ENCODE measurements at regions not wholly inside any gene's neighbourhood (a gene's known extent, or its start where the extent isn't known, plus 50 kb on each side); places are given as distances from the start of the nearest gene placed in this dataset.

- TF ChIP-seq STAT1 (conservative IDR thresholded peaks at IDR 0.05): no peak
- no peak for TF ChIP-seq REST (IDR thresholded peaks at IDR 0.05; ENCODE audit: low read depth, low read length)
- TF ChIP-seq ZSCAN29 (IDR thresholded peaks at IDR 0.05): no peak
- no peak for TF ChIP-seq NR2F1 (conservative IDR thresholded peaks at IDR 0.05)
- no peak for TF ChIP-seq DPF2 (IDR thresholded peaks at IDR 0.05)
- TF ChIP-seq BMI1 (IDR thresholded peaks at IDR 0.05; ENCODE audit: borderline replicate concordance): no peak
- no peak for TF ChIP-seq CEBPZ (IDR thresholded peaks at IDR 0.05; ENCODE audit: low read depth, low read length)
Observed at GRCh38 chr1:93771843-93772242, 90.2 kb upstream of the BCAR3 start (continued).

- Histone ChIP-seq H3K4me3 (no peak overlapping the region), H4K20me1 (ENCODE audit: control insufficient read depth, insufficient read depth) (no peaks in the 10 kb centered on the region), H3K36me3 (ENCODE audit: control insufficient read depth in 2 of 2, insufficient read depth in 2 of 2, low read length in 1 of 2) (no peaks in the 10 kb centered on the region), H2AFZ (ENCODE audit: control insufficient read depth, low read depth, low read length) (no peak overlapping the region), H3K4me2 (ENCODE audit: control insufficient read depth, insufficient read depth) (no peak overlapping the region), H3K27me3 (replicated peaks in 1 of 2; ENCODE audit: control insufficient read depth in 2 of 2, insufficient read depth in 2 of 2, low read length in 1 of 2) (no peaks in the 10 kb centered on the region), H3K79me2 (ENCODE audit: control insufficient read depth, insufficient read depth, low read length) (no peaks in the 10 kb centered on the region), H3K9ac (ENCODE audit: control insufficient read depth, insufficient read depth, low read length) (no peak overlapping the region), H3K27ac (ENCODE audit: control insufficient read depth, insufficient read depth) (no peak overlapping the region), H3K9me3 (replicated peaks; ENCODE audit: control insufficient read depth, insufficient read depth, low read length) (no peaks in the 10 kb centered on the region), H3K4me1 (ENCODE audit: control insufficient read depth, insufficient read depth, low read length) (no peaks in the 10 kb centered on the region)
- in situ Hi-C loops (cut with MboI) (no loop called here), intact Hi-C loops (cut with micrococcal nuclease; ENCODE audit: unreplicated experiment) (no loop called here)
- no TSS peak for BruUV-seq (replicated peaks)
- 17% methylated on average over 2 of the region's 2 CpGs for WGBS (ENCODE audit: insufficient coverage, insufficient replicate concordance, low lambda C conversion rate, missing lambda C conversion rate)
- ChIA-PET RAD21 (ENCODE audit: unreplicated experiment) (no interaction called here), POLR2A (no interaction called here), SMC1A (ENCODE audit: uncharacterized antibody, unreplicated experiment) (interaction anchor here (0.9 to 2.9 kb wide), 3 partner anchors 41 to 140 kb away, joined by 4 to 13 read pairs (median 5); no protein-coding TSS in a partner anchor), CTCF (no interaction called here)
- 0 out of 3 replicates have a peak, but pooled peaks have one; percentile 32 for ATAC-seq
- no peak for DNase-seq (ENCODE audit: low read depth, low spot score)
- no peak for FAIRE-seq
- TF ChIP-seq CUX1 (IDR thresholded peaks at IDR 0.05; ENCODE audit: insufficient replicate concordance, low read depth, low read length) (no peak), EED (IDR thresholded peaks at IDR 0.05; ENCODE audit: low read depth) (no peak), CHD1 (IDR thresholded peaks at IDR 0.05; ENCODE audit: low read depth, low read length) (no peak)
Observed at GRCh38 chr1:93770640-93771039, 89.0 kb upstream of the BCAR3 start.

Measured in GM12878 (cell line).